Stimulated activated CD4-positive, alpha-beta T cell treated with anti-CD3 and anti-CD28 coated beads, Interleukin-1b, Interleukin-23, amount 100 ng/mL, for 1 hour (primary cell): ENCODE measurements at regions not wholly inside any gene's neighbourhood (a gene's known extent, or its start where the extent isn't known, plus 50 kb on each side); places are given as distances from the start of the nearest gene placed in this dataset.

Experiments used
- DNase-seq, 2 donors: peaks; one replicate each; pipeline ENCODE4 v3.0.0-alpha.2; 2020; ENCODE audit warnings: low read depth in 2 of 2

DNA sequence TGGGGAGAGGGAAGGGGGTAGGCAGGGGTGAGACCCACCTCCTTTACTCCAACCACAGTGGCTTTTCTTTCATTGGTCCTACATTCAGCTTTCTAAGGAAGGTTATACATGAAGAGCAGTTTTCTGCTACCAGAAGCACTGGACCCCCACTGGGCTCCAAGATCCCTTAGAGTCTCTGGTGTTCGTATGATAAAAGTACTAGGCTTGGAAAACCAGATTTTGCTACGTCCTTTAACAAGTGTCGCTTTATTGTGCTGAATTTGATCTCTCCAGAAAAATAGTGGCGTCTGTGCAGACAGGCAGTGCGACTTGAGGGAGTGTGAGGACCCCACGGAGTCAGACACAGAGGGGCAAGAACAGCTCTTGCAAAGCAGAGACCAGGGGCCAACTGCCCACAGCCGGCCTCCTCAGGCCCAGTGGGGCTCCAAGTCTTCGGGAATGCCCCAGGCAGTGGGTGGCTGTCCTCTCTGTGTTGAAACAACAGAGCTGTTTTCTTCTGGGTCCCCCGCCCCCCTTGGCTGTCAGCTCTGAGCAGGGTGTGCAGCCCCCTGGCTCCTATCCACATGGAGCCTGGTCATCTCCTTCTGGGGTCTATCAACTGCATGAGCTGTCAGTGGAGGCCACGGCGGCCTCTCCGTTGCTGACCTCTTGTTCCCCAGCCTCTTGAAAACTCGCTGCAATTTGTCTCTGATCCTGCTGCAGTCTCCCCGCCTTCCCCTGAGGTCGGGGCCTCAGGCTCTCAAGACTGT lies 333.2 kb downstream of the RPS24 start:
- DNase-seq = no peak

DNA sequence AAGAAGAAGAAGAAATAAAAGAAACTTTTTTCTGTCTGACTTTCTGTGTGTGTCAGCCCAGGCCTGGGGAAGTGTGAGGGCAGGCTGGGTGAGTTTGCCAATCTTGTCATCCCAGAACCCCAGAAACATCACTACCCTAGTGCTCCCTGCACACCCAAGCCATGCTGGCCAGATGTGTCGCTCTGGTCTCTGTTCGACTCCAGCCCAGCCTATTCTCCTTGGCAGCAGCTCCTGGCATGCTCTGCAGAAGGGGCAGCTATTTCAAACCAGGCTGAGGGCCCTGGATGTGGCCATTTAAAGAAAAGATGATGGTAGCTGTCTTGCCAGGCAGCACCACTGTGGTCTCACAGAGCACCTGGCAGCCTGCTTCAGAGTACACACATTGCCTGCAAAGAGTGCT lies 334.1 kb downstream of the RPS24 start:
- no peak for DNase-seq

DNA sequence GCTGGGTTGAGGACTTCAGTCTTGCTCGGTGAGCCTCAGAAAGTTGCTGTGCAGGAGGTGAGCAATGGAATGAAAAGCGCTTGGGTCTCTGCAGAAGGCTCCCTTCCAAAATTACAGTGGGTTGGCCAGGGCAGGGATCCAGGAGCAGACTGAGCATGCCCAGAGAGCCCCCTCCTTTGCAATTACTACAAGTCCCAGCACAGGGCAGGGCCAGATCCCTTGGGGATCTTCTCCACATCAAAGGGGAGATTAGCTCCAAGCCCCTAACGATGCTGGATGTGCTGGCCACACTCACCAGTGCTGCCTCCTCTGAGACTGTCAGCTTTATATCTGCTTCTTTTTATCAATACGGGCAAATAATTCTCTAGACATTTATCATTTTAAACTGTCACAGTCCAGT lies 337.5 kb downstream of the RPS24 start:
- no peak for DNase-seq

DNA sequence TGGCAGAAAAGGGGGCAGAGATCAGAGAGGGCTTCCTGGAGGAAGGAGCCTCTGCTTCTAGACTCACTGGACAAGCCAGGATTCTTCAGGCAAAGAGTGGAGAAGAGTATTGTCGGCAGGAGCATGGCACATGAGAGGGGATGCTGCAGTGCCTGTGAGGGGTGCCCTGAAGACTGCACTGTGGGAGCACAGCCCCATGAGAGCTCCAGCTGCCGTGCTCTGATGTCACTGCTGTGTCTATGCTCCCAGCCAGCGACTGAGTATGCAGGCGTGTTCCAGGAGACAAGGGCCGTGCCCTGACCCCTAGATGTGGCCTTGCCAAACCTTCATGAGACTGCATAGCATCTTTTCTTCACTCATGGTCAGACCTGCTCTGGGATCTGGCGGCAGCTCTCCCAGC lies 339.1 kb downstream of the RPS24 start:
- DNase-seq = no peak

DNA sequence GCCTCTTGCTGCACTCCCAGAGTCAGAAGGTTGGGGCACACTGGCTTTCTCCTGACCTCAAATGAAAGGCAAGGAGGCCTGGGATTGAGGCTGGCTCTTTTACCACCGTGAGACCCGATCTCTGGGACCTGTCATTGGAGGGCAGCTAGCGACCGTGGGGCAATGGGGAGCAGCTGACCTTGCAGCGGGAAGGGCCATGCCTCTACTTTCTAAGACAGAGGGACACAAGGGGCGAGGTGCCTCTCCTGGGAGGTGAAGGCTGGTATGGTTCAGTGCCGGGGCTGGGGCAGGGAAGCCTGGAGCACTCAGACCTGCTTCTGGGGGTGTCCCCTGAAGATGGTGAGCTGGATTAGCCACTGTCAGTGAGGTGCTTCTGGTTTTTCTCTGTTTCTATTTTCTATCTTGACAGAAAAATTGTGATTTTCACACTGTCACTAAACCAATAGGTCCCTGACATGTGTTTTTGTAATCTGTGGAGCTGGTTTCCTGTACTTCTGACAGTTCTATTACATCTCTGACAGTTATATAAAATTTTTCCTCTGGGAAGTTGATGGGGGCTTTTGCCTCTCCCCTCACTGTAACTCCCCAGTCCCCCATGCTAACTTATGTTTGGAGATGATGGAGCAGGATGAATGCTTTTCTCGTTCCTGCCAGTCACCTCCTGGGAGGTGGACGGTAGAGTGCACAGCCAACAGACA lies 340.8 kb downstream of the RPS24 start:
- DNase-seq = no peak

DNA sequence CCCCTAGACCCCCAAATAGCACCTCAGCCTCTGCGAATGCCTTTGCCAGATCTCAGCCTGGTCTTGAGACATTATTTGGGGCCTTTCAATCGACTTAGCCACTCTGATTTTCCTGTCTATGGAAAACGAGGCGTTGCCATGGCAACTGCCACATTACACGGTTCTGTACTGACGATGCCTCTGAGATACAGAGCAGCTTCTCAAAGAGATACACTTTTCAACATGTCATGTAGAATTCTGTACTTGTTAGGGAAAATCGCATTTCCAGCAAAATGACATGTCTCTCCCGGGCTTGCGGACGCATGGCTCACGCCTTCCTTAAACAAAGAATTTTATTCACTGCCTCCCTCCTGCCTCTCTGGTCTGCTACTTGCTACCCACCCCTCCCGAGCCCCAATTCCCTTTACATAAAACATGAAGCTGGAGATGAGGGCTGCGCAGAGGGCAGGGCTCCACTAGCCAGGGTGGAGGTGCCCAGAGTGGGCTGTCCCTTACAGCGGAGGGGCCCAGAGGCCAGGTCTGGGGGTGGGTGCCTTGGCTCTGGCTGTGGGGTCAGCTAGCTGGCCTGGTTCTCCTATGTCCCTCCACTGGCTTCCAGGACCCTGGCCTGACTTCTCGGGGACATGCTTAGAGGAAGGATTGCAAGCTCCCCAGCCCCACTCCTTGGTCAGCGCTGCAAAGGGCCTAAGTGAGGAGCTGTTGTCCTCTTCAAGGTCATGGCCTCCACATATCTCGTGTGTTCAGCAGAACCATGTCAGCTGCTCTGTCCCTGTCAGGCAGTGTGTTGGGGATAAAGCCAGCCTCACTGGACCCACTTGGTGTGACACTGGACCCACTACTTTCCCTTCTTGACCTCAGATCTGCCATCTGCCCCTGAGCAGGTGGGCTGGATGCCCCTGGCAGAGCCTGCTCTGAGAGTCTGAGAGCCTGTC lies 342.5 kb downstream of the RPS24 start:
- DNase-seq = no peak

DNA sequence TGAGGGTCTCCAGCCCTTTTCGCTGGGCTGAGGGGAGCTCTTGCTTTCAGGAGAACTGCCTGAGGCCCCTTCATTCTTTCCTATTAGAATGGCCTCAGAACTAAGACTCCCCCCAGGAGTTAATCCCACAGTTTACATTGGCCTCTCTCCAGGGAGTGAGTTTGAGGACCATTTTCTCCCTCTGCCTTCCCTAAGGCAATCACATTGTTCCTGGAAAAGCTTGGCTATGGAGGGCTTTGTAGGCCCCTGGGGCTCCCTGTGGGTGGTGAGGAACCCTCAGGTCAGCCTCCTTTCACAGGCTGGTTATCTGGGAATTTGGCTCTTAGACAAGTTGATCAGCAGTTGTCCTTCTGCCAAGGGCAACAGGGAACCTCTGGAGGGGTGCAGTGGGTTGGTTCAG lies 343.7 kb downstream of the RPS24 start:
- DNase-seq = no peak

DNA sequence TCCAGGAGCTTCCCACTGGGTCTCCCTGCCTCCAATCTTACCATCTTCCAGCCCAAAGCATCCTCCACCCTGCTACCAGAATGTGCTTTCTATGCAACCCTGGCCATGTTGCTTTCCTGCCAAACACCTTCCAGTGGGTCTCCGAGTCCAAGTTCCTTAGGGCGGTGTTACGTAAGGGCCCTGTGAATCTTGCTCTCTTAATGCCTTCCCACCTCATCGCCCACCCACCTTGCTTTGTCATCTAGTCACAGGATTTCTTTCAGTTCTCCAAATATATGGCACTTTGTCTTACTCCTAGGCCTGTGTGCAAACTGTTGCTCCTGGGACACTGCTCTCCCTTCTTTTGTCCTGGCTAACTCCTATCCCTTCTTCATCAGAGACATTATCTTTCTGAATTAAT lies 344.5 kb downstream of the RPS24 start:
- DNase-seq = no peak

DNA sequence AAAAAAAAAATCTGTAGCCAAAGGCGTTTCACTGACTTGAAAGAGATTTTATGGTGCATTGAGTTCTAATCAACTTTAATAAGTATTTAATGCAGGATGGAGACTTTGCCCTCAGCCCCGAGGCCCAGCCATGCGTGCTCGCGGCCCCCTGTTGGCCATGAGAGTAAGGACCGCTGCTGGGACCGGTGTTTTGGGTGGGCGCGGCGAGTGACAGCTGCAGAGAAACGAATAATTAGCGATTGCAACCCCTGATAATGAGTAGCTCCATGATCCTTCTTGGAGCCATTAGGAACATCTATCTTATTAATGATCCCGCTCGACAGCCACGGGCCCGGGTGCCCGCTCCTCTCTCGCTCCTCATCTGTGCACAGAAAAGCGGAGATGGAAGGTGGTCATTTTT lies 347.4 kb downstream of the RPS24 start:
- DNase-seq = no peak

DNA sequence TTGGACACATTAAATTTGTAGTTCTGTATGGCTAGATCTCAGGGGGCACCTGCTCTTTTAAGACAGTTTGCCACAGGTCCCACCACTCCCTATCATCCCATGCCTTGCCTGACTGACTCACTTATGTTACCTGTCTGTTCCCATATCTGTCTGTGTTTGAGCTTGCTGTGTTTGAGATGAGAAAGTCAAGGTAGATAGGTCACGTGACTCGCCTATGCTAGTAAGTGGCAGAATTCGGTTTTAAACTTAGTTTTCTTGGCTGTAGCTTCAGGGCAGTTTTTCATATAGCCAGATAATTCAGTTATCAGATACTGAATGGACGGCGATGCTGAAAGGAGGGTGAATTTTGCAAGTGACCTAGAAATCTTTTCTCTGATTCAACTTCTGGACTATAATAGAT lies 348.4 kb downstream of the RPS24 start:
- DNase-seq = no peak

DNA sequence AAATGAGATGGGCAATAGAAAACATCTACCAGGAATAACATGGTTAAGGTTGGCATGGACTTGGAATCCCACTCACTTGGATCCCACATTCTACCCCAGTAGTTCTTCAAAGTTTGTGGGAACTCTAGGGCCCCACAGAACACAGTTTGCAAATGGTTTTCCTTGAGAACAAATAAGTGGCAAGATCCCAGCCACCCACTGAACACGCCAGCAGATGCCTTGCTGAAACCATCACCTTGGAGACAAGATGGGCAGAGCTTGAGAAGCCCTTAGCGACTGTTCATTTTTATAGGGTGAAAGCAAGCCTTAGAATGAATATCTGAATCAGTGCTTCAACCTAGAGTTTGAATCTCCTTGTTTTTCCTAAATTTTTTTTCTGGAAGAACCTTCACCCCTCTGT lies 349.1 kb downstream of the RPS24 start:
- no peak for DNase-seq

DNA sequence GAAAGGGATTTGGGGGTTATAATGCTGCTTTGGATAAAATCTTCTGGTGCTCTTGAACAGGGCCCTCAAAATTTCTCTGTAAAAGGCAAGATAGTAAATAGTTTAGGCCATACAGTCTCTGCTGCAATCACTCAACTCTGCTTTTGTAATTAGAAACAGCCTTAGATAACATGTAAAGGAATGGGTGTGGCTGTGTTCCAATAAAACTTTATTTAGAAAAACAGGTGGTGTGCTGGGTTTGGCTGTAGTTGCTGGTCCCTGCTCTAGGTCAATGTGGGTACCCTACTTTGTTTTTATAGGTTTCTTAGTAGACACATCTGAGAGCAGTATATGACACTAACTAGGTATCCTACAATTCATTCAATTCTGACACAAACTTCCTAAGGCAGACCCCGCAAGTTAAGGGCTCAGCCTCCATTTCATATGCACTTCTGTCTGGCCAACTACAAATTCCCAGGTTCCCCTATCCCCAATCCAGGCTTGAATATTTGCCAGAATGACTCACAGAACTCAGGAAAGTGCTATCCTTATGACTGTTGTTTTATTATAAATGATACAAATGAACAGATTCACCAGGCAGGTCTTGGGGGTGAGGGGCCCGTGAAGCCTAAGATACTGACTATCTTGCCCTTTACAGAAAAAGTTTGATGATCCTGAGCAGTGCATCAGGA lies 349.9 kb downstream of the RPS24 start:
- DNase-seq = no peak

DNA sequence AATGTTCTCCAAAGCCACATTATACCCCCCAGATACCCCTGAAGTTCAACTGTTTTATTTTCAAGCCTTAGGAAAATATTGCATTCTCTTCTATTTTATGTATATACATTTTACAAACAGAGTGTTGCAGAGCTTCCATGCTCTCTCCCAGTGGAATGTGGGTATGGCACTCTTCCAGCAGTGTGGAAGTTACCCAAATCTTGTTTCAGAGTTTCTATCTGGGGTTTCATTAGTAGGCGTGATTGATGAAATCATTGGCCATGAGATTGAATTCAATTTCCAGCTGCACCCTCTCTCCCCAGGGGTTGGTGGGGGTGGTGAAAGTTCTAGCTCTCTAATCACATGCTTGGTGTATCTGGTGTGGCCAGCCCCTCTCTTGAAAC lies 350.4 kb downstream of the RPS24 start:
- no peak for DNase-seq

DNA sequence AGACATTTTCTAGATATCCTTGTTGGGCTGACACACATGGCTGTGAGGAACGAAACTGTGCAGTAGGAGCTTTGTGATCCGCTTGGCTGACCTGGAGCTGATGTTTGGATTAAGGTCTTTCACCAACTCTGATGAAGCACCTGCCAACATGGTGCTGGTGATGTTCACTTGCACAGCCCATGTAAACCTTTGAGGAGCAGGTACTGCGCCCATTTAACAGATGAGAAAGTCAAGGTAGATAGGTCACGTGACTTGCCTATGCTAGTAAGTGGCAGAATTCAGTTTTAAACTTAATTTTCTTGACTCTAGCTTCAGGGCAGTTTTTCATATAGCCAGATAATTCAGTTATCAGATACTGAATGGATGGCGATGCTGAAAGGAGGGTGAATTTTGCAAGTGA lies 351.9 kb downstream of the RPS24 start:
- DNase-seq = no peak

DNA sequence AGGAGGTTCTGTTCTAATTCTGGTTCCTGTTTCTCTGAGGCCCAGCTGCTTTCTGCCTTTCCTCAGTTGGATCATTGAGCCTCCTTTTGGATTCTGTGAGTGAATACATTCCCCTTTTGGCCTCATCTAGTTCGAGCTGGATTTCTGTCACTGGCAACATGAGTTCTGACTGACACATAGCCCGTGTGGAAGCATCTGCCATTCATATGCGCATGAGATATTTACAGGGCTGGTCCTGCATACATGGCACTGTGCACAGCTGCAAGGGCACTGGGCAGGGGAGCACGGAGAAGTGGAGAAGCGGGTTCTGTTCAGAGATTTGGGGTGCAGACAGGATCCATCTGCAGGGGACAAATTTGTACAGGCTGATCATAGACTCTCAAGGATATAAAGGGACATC lies 352.8 kb downstream of the RPS24 start:
- DNase-seq = no peak

DNA sequence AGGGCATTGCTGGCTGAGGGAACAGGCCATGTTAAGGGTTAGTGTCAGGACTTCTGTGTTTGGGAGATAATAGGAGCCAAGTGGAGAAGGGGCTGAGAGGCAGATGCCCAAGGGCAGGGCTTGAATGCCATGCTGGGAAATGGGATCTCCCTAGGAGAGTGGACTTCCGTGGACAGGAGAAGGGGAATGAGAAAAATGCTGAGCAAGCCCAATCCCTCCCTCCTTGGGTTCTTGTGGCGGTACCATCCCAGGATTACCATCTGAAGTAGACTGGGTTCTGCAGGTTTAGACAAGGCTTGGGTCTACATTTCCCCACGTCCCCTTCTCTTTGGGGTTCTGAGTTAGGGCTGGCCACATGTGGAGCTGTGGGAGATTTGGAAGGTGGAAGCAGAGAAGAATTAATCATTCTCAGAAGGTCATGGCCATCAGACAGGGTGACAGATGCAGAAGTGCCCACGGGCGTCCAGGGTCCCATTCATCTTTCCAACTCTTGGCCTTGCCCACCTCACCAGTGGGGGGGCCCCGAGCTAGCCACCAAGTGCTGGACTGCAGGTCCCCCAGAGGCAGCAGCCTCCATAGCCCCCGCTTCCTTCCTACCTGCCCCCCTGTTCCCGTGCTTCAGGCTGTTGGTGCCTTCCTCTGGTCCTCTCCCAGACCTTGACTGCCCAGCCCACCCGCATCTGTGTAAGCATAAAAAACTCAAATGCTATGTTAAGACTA lies 354.8 kb downstream of the RPS24 start:
- no peak for DNase-seq

DNA sequence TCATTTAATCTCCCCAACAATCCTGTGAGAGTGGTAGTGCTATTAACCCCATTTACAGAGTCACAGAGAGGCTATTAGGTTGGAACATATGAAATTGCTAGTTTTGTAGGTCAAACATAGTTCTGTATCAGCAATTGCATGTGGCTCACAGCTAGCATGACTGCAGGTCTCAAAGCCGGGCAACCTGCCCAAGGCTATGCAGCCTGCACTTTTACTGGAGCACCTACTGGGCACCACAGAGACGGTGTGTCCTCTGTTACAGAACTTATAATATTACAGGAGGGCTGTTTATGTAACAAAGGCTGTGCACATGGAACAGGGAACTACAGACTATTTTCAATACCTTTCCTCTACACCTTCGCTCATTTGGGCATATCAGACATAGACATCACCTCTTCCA lies 355.8 kb downstream of the RPS24 start:
- DNase-seq = no peak

DNA sequence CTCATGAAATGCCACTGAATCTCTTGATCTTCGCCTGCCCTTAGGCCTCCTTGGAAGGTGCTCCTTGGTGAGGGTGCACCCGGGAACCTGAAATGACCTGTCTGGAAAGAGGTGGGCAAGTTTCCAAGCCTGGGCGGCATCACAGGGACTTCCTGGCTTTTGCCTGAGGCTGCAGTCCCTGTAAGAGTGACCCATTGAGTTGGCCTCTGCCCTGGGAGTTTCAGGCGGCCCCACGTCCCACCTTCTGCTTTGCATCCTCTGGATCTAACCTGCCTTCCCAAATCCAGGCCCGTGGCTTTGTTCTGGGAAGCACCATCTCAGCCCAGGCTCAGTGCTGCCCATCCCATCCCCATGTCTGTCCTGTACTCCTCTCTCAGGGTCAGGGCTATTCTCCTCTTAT lies 356.4 kb downstream of the RPS24 start:
- DNase-seq = no peak

DNA sequence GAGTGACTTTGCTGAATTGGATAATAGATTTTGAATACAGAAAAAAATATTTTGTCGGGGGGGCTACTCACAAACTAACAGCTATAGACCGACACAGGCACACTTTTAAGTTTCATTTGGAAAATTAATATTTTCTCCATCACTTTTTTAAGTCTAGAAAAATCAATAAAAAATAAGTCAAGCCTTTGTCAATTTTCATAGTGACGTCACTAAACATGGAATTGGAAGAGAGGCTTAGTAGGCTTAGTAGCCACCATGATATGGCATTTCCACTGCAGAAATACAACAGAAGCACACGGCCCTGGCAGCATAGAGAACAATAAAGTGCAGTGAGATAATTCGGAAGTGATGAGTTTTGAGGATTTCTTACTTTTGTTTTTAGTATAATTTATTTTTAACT lies 357.2 kb downstream of the RPS24 start:
- no peak for DNase-seq

DNA sequence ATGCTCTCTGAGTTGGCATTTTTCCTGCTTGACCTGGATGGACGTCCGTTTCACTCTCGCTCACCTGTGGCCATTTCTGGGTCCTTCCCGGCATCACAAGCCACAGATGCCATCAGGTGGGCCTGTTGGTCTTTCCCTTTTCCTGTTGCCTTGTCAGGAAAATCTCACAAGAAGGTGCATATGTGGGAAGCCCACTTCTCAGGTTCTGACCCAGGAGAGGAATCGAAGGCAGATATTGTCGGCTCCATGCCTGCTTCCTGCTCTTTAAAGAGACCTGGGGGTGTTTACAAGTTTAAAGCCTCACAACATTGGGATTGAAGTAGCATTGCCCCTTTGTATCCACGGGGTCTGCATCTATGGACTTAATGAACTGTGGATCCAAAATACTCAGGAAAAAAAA lies 357.9 kb downstream of the RPS24 start:
- no peak for DNase-seq

DNA sequence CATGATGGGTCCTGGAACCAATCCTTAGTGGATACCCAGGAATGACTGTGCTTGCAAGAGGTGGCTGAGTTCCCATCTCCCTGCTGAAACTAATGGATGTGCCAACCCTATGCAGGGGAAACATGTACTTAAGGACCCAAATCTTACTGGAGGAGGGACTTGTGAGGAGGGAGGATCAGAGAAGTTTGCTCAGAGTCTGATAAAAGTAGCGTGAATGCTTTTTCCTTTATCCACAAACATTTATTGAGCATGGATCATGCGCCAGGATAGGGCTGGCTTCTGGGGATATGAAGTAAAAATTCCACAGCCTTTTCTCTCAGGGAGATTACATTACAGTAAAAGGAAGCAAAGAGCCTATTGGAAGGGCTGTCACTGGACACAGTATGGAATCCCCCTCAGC lies 358.5 kb downstream of the RPS24 start:
- DNase-seq = no peak
